Suppressor macrophage (primary cell): ENCODE measurements at regions not wholly inside any gene's neighbourhood (a gene's known extent, or its start where the extent isn't known, plus 50 kb on each side); places are given as distances from the start of the nearest gene placed in this dataset.
"Not testable (repeated sequence)": the region's sequence is repeated elsewhere in the genome, so short reads cannot be mapped to it uniquely, and the experiment has no call there.

Experiments
- DNase-seq, 4 experiments: peaks; one replicate each; pipeline ENCODE4 v3.0.0-alpha.2; 2020 to 2022

DNA sequence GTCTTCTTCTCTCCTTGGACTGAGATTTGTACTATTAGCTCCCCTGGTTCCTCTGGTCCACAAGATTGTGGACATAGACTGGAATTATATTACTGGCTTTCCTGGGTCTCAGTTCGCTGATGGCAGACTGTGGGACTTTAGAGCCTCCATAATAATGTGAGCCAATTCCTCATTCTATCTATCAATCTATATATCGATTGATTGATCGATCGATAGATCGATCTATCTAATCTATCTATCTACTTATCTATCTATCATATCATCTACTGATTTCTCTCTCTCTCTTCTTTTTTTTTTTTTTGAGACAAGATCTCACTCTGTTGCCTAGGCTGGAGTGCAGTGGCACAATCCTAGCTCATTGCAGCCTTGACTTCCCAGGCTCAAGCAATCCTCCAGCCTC, 51.5 kb upstream of the DDR1 start:
- no peak for DNase-seq

DNA sequence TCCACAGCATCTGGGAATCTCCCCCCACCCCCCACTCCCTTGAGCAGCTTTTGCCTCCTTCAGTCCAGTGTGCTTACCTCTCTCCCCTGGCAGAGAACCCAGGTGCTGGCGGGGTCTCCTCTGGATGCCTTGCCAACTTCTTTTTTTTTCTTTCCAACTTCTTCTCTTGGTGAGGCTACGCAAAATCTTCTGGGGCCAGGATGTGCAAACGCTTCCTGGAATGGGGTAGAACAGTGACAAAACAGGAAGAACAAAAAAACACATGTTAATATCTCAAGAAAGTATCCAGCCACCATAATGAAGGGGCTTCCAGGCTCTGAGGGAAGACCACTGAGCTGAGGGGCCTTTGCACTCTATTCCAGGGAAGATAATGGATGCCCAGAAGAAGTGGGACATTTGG, 53.9 kb upstream of the DDR1 start:
- DNase-seq: peak in 3 of 4 experiments; percentile 55 to 73 (median 59)

DNA sequence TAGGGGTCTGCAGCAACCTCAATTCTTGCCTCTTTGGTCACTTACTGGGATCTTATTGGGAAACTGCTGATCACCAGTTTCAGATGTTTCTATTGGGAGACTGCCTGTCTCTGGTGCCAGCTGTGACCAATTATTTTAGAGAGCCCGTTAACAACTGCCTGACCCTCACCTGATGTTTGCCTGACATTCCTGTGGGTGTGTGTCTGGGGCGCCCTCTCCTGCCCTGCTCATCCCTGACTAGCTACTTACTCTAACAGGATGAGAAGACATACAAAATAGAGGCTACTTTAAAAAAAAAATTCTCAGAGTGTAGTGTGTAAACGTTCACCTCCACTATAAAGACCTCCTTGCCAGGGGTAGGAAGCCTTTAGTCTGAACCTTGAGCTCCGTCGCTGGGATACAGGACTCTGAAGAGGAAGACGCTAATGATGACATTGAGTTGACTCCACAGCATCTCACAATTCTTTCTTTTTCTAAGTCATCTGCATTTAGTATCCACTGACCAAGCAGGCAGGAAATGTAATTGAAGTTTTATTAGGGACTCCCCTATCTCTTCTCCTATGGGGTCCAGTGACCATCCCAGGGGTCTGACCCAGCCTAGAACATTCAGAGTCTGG, 54.6 kb upstream of the DDR1 start:
- DNase-seq: no peak

DNA sequence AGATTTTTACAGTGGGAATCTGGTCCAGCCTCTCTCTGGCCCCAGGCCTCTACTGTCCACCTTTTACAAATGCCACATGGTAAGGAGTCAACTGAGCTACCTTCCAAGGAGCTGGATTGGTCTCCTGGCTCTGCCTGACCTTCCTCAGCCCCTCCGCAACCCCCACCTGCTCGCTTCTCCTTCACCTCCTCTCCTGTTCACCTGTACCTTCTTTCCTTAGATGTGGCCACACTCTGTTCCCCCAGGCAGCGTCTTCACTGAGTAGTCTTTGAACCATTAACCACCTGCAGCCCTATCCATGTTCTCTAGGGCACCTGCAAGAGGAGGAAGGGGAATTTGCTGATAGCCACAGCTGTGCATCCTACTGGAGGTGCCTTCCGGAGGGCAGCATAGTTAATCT, 55.3 kb upstream of the DDR1 start:
- no peak for DNase-seq

DNA sequence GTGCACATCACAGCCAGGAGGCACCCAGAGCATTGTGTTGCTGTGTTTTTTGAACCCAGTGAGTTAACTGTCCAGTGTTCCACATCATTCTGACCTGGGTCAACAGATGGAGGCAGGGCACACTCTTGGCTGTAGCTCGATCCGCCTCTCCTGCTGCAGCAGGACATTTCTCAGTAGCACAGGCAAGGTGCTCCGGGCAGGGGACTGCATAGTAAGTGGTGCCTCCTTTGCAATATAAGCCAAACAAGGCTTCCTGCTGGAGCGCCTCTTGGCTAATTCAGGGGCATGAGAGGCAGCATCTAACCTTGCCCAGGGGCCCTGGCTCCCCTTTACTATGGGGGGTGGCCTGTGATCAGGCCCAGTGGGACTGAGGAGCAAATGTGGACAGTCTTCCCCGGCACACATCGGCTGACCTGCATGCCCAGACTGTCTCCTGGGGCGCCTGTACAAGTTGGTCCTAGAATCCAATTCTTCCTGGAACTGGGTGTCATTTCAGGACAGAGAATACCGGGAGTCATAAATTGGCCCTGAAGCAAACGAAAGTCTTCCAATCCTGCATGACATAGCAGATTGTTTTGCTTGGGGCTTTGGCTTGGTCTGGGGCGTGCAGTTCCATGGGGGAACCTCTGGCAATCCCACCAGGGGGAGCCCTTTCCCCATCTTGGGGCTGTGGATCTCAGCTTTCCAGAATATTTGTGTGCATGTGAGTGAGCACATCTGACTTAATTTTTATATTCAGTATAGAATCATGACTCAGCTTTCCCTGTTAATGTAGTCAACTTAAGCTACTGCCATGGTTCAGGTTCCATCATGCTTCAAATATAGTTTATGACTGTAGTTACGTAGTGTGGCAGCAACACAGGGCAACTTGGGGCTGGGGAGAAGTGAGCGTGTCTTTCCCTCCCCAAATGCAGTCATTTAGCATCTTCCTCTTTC, 56.0 kb upstream of the DDR1 start:
- DNase-seq: peak; percentile 82 to 91 (median 89)

- peak in 2 of 4 experiments; percentile 21 to 37 for DNase-seq
Measured at GRCh38 chr6:30826961-30827342, 57.4 kb upstream of the DDR1 start.

DNA sequence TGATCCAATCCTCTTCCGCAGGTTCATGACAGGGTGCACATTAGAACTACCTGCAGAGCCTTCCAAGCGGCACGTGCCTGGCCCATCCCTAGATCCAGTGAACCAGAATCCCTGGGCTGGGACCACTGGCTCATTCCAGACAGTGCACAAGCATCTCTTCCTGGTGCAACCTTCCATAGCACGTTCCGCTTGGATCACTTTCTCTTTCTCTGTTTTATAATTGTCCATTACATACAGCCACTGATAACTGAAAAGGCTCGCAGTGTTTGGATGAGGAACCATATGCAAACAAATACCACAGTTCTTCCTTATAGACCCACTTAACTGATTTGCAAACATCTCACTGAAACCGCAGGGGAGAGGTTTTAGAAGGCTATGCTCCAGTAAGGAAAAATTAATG, 59.6 kb upstream of the DDR1 start:
- DNase-seq: no peak

DNA sequence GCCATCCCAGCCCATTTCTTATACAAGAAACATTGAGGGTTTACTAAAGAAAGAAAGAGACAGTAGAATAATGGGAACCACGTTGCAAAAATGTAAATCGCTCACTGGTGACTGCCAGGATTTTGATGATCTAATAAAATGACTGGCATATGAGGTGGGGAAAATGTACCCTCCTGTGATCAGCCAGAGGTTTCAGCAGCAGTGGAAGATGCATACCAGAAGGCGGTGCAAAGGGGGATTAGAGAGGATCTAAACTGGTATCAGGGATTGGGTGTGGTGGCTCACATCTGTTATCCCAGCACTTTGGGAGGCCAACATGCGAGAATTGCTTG, 60.8 kb upstream of the DDR1 start:
- no peak for DNase-seq

GRCh38 chr6:30821862-30822784, 62.2 kb upstream of the DDR1 start:
- DNase-seq: peak; percentile 50 to 75 (median 60)

DNA sequence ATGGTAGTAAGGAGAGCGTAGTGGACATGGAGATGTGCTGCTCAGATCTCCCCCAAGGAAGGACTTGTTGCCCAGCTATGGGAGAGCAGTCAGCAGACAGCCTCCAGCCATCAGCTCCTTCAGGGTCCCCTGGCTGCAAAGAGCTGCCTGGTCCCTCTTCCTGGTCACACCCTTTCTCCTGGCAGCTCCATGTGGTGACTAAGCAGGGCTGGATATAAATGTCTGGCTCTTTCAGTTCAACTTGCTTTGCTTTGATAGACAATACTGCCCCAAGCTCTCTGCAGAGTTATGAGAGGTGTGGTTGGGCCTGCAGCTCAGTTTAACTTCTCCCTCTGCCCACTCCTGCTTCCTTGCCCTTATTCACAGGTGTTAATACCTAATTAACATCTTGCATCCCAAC, 64.1 kb upstream of the DDR1 start:
- no peak for DNase-seq

DNA sequence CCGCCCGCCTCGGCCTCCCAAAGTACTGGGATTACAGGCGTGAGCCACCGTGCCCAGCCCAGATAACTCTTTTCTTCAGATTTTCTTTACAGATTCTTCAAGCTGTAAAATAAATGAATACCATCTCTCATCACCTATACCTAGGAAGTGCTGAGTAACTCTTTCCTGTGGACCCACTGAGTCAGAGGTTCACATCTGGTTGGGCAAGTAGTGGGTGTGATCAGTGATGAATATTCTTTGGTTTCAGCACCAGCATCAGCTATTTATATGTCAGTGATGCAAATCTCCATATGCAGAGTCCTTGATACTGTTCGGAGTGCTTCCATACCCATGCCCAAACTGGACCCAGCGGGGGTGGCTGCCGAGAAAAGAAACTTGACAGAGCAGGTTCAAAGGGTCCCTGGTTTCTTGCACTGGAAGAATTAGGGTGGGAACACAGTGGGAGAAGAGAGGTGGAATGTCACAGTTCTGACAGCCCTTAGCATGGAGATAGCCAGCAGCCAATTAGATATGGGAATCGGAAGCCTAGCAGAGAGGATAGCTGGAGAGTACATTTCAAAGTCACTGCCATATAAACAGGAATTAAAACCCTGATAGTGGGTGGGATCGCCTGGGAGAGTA, 64.9 kb upstream of the DDR1 start:
- peak in 1 of 4 experiments; percentile 33 for DNase-seq

DNA sequence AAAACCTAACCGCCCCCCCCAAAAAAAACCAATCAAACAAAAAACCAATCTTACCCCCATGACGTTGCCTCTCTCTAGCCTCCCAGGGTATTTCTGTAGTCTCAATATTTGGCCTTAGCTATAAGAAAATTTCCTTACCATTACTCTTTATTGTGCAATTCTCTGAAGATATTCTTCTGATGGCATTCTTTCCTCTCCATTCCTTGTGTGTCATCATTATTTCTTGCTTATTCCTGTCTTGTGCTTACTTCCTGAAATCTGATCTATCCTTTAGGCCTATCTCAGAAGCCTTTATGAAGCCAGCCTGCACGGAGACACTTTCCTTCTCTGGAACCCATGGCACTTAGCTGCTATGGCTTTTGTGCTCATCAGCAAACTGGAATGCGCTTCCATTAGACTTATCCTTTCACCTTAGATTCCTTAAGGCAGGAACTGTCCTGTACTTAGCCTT, 65.9 kb upstream of the DDR1 start:
- DNase-seq: peak; percentile 57 to 89 (median 78)

- peak; percentile 27 to 78 (median 74) for DNase-seq
Measured at GRCh38 chr6:30816791-30817739, 67.3 kb upstream of the DDR1 start.

GRCh38 chr6:30816296-30816695, 68.0 kb upstream of the DDR1 start:
- DNase-seq: not testable (repeated sequence)

DNA sequence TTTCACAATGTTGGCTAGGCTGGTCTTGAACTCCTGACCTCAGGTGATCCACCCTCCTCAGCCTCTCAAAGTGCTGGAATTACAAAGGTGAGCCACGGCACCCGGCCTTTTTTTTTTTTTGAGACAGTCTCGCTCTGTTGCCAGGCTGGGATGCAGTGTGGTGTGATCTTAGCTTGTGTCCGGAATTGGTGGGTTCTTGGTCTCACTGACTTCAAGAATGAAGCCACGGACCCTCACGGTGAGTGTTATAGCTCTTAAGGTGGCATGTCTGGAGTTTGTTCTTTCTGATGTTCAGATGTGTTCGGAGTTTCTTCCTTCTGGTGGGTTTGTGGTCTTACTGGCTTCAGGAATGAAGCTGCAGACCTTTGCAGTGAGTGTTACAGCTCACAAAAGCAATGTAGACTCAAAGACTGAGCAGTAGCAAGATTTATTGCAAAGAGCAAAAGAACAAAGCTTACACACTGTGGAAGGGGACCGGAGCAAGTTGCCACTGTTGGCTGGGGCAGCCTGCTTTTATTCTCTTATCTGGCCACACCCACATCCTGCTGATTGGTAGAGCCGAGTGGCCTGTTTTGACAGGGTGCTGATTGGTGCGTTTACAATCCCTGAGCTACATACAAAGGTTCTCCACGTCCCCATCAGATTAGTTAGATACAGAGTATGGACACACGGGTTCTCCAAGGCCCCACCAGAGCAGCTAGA, 69.1 kb upstream of the DDR1 start:
- DNase-seq: not testable (repeated sequence)

DNA sequence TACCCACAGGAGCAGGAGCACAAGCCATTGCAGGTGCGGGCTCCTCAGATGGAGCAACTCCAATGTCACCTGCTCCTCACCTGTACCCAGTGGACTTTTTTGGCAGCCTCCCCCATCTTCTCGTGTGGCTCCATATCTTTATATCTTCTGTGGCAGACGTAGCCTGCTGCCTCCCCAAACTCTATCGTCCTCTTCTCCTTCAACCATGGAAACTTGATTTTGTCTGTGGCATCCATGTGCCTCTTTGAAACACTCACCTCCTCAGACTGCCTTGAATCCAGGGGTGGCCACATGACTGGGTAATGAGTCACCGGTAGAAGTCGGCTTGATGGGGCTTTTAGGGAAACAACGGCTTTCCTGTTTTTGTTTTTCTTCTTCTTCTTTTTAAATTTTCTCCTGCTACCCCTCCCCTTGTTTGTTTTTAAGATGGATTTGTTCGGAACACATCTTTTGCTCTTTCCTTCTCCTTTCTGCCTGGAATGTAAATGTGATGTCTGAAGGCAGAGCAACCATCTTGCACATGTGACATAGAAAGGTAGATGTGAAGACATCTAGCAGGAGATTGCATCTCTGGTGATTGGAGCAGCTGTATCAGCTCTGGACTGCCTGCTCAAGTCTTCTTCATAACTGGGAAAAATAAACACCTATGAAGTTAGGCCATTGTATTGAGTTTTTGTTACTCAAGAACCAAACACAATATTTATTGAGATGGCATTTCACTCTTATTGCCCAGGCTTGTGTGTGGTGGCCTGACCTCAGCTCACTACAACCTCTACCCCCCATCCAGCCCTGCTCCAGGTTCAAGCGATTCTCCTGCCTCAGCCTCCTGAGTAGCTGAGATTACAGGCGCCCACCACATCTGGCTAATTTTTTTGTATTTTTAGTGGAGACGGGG, 69.9 kb upstream of the DDR1 start:
- DNase-seq: peak; percentile 66 to 87 (median 82)

GRCh38 chr6:30813631-30814145, 69.3 kb upstream of the IER3 start:
- DNase-seq: peak in 2 of 4 experiments; percentile 38 to 52

GRCh38 chr6:30810813-30811339, 66.5 kb upstream of the IER3 start:
- DNase-seq: no peak

- DNase-seq: not testable (repeated sequence)
Measured at GRCh38 chr6:30807566-30807965, 63.2 kb upstream of the IER3 start.
